ENCODE measurements at regions not wholly inside any gene's neighbourhood (a gene's known extent, or its start where the extent isn't known, plus 50 kb on each side); places are given as distances from the start of the nearest gene placed in this dataset.

DNA sequence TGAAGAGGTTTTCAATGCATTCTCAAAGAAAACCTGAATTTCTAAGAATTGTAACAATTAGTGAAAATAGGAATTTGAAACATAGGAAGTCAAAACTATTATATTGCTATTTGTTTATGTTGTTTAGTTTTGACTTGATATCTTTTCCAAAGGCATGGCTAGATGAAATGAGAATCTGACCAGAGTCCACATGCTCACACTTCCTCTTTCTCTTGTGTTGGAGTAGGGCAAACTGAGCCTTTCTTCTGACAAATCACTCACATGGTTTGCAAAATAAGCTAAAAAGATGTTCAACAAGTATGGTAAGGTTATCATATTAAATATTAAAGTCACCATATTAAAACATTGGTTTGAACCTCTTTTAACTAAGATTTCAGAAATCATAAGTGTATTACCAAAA is 512.6 kb downstream of the ISL1 start:
- Histone ChIP-seq H3K27me3 (replicated peaks in 1 of 2; ENCODE audit: control insufficient read depth in 2 of 2, insufficient read depth in 2 of 2, low read length in 1 of 2) (no peaks in the 10 kb centered on the region), H3K36me3 (ENCODE audit: control insufficient read depth in 2 of 2, insufficient read depth in 2 of 2, low read length in 1 of 2) (no peaks in the 10 kb centered on the region), H2AFZ (ENCODE audit: control insufficient read depth, low read depth, low read length) (no peak overlapping the region), H3K9ac (ENCODE audit: control insufficient read depth, insufficient read depth, low read length) (no peak overlapping the region), H3K27ac (ENCODE audit: control insufficient read depth, insufficient read depth) (no peak overlapping the region), H3K79me2 (ENCODE audit: control insufficient read depth, insufficient read depth, low read length) (no peaks in the 10 kb centered on the region), H3K9me3 (replicated peaks; ENCODE audit: control insufficient read depth, insufficient read depth, low read length) (no peaks in the 10 kb centered on the region), H4K20me1 (ENCODE audit: control insufficient read depth, insufficient read depth) (no peaks in the 10 kb centered on the region), H3K4me1 (ENCODE audit: control insufficient read depth, insufficient read depth, low read length) (no peaks in the 10 kb centered on the region), H3K4me3 (no peak overlapping the region), H3K4me2 (ENCODE audit: control insufficient read depth, insufficient read depth) (no peak overlapping the region)
- TF ChIP-seq SREBF1 (IDR thresholded peaks at IDR 0.05; ENCODE audit: low read length) (no peak), ZNF274 (IDR thresholded peaks at IDR 0.05; ENCODE audit: insufficient read depth, insufficient read length) (no peak), MYC (IDR thresholded peaks at IDR 0.05; ENCODE audit: insufficient read depth, insufficient read length, insufficient replicate concordance, low read length, severe bottlenecking) (no peak), TARDBP (IDR thresholded peaks at IDR 0.05; ENCODE audit: borderline replicate concordance) (no peak), POLR2AphosphoS5 (IDR thresholded peaks at IDR 0.05; ENCODE audit: low read length) (no peak), SPI1 (IDR thresholded peaks at IDR 0.05; ENCODE audit: borderline replicate concordance, insufficient read depth, low read depth, low read length) (peak; percentile 66), SP1 (IDR thresholded peaks at IDR 0.05; ENCODE audit: low read depth, low read length) (no peak)
- TF ChIP-seq, protein P1, sequence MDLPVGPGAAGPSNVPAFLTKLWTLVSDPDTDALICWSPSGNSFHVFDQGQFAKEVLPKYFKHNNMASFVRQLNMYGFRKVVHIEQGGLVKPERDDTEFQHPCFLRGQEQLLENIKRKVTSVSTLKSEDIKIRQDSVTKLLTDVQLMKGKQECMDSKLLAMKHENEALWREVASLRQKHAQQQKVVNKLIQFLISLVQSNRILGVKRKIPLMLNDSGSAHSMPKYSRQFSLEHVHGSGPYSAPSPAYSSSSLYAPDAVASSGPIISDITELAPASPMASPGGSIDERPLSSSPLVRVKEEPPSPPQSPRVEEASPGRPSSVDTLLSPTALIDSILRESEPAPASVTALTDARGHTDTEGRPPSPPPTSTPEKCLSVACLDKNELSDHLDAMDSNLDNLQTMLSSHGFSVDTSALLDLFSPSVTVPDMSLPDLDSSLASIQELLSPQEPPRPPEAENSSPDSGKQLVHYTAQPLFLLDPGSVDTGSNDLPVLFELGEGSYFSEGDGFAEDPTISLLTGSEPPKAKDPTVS (IDR thresholded peaks at IDR 0.05; ENCODE audit: low read depth, low read length), result no peak
- intact Hi-C loops (cut with micrococcal nuclease; ENCODE audit: unreplicated experiment), result no loop called here
- CTCF ChIA-PET, result no interaction called here
- RAD21 ChIA-PET (ENCODE audit: unreplicated experiment), result no interaction called here
- no TSS peak for BruUV-seq (replicated peaks)
- in situ Hi-C loops (cut with MboI), result no loop called here
- ATAC-seq (no peak), FAIRE-seq (no peak), DNase-seq (ENCODE audit: low read depth, low spot score) (no peak)
- POLR2A ChIA-PET, result interaction anchor here (0.9 kb wide), 1 partner anchor 8 kb away, joined by 3 read pairs; no protein-coding TSS in a partner anchor
- SMC1A ChIA-PET (ENCODE audit: uncharacterized antibody, unreplicated experiment), result interaction anchor here (0.5 to 1.0 kb wide), 3 partner anchors 9 to 132 kb away, joined by 3 to 5 read pairs (median 3); no protein-coding TSS in a partner anchor

DNA sequence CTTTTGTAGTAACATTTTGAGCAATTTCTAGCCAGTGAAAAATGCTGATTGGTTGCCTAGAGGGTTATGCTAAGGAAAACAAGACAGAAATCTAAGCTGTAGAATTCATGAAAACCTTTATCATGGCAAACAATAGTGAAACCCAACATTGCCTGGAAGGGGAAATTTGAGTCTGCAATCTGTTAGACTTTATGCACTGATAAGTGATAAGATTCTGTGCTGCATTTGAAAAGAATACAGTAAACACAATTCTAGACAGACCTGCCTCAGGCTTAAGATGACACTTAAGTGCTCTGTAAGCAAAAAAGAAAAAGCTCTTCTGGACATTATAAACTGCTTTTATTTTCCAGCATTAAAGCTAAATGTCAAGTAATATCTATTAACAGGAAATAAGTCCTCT is 519.3 kb downstream of the ISL1 start:
- ChIA-PET RAD21 (ENCODE audit: unreplicated experiment) (interaction anchor here (0.6 kb wide), 1 partner anchor 106 kb away, joined by 3 read pairs; no protein-coding TSS in a partner anchor), CTCF (no interaction called here), SMC1A (ENCODE audit: uncharacterized antibody, unreplicated experiment) (interaction anchor here (0.9 to 1.2 kb wide), 4 partner anchors 8 to 14 kb away, joined by 3 to 4 read pairs (median 4); no protein-coding TSS in a partner anchor), POLR2A (no interaction called here)
- no peak for DNase-seq (ENCODE audit: low read depth, low spot score)
- no peak for ATAC-seq
- H2AFZ ChIP-seq (ENCODE audit: control insufficient read depth, low read depth, low read length), result no peak overlapping the region
- H3K4me1 ChIP-seq (ENCODE audit: control insufficient read depth, insufficient read depth, low read length), result no peaks in the 10 kb centered on the region
- no peaks in the 10 kb centered on the region for H3K9me3 ChIP-seq (replicated peaks; ENCODE audit: control insufficient read depth, insufficient read depth, low read length)
- FAIRE-seq, result no peak
- no peak overlapping the region for H3K27ac ChIP-seq (ENCODE audit: control insufficient read depth, insufficient read depth)
- intact Hi-C loops (cut with micrococcal nuclease; ENCODE audit: unreplicated experiment) (no loop called here), in situ Hi-C loops (cut with MboI) (no loop called here)
- H3K4me3 ChIP-seq, result no peak overlapping the region
- no peaks in the 10 kb centered on the region for H3K36me3 ChIP-seq (ENCODE audit: control insufficient read depth in 2 of 2, insufficient read depth in 2 of 2, low read length in 1 of 2)
- BruUV-seq (replicated peaks), result no TSS peak
- no peaks in the 10 kb centered on the region for H3K79me2 ChIP-seq (ENCODE audit: control insufficient read depth, insufficient read depth, low read length)
- H3K9ac ChIP-seq (ENCODE audit: control insufficient read depth, insufficient read depth, low read length), result no peak overlapping the region
- no peak overlapping the region for H3K4me2 ChIP-seq (ENCODE audit: control insufficient read depth, insufficient read depth)
- no peaks in the 10 kb centered on the region for H4K20me1 ChIP-seq (ENCODE audit: control insufficient read depth, insufficient read depth)
- no peaks in the 10 kb centered on the region for H3K27me3 ChIP-seq (replicated peaks in 1 of 2; ENCODE audit: control insufficient read depth in 2 of 2, insufficient read depth in 2 of 2, low read length in 1 of 2)
- TF ChIP-seq HDAC6 (IDR thresholded peaks at IDR 0.05; ENCODE audit: unreplicated experiment) (no peak), SREBF1 (IDR thresholded peaks at IDR 0.05; ENCODE audit: low read length) (no peak), SUPT20H (IDR thresholded peaks at IDR 0.05; ENCODE audit: borderline replicate concordance, control insufficient read depth, low read depth, low read length) (no peak), SP1 (IDR thresholded peaks at IDR 0.05; ENCODE audit: low read depth, low read length) (no peak)
- TF ChIP-seq, protein P2, sequence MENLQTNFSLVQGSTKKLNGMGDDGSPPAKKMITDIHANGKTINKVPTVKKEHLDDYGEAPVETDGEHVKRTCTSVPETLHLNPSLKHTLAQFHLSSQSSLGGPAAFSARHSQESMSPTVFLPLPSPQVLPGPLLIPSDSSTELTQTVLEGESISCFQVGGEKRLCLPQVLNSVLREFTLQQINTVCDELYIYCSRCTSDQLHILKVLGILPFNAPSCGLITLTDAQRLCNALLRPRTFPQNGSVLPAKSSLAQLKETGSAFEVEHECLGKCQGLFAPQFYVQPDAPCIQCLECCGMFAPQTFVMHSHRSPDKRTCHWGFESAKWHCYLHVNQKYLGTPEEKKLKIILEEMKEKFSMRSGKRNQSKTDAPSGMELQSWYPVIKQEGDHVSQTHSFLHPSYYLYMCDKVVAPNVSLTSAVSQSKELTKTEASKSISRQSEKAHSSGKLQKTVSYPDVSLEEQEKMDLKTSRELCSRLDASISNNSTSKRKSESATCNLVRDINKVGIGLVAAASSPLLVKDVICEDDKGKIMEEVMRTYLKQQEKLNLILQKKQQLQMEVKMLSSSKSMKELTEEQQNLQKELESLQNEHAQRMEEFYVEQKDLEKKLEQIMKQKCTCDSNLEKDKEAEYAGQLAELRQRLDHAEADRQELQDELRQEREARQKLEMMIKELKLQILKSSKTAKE (IDR thresholded peaks at IDR 0.05; ENCODE audit: low read depth, poor library complexity, severe bottlenecking), result no peak

All from GM12878 (cell line).